Fibroblast of the aortic adventitia (primary cell): ENCODE measurements at regions not wholly inside any gene's neighbourhood (a gene's known extent, or its start where the extent isn't known, plus 50 kb on each side); places are given as distances from the start of the nearest gene placed in this dataset.
A peak's percentile ranks its signal among the peaks of the same experiment; 100 is the strongest.

ENCODE experiments used
- DNase-seq: peaks from one replicate; pipeline ENCODE4 v3.0.0-alpha.2; 2010; ENCODE audit warnings: low read depth
- H3K4me3 ChIP-seq: 2 replicates; pipeline ENCODE4 v1.5.1; 2011; ENCODE audit warnings: low read depth, mild to moderate bottlenecking, control low read depth, low read length, moderate library complexity
- TF ChIP-seq, protein P1 (sequence below): IDR thresholded peaks from 2 replicates; pipeline ENCODE4 v1.5.1; 2011; ENCODE audit warnings: mild to moderate bottlenecking, low read length, control low read depth, inconsistent platforms; ENCODE audit not compliant: insufficient read depth

DNA sequence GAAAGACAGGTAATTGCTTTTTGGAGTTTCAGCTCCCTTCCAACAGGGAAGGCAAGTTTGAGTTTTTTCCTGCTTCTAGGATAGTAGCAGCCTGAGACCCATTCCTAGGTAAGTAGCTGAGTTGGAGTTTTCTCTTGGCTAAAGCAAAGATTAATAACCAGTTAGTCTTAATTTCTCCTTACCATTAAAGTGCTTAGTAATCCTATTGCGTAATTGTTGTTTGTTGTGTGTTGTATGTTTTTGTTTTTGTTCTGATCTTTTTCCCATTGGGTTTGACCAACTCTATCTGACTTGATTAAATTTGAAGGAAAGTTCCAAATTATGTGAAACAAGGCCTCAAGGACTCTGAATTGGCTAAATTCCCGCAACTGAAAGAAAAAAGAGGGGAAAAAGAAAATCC is 83.5 kb downstream of the TBX22 start:
- TF ChIP-seq, protein P1, sequence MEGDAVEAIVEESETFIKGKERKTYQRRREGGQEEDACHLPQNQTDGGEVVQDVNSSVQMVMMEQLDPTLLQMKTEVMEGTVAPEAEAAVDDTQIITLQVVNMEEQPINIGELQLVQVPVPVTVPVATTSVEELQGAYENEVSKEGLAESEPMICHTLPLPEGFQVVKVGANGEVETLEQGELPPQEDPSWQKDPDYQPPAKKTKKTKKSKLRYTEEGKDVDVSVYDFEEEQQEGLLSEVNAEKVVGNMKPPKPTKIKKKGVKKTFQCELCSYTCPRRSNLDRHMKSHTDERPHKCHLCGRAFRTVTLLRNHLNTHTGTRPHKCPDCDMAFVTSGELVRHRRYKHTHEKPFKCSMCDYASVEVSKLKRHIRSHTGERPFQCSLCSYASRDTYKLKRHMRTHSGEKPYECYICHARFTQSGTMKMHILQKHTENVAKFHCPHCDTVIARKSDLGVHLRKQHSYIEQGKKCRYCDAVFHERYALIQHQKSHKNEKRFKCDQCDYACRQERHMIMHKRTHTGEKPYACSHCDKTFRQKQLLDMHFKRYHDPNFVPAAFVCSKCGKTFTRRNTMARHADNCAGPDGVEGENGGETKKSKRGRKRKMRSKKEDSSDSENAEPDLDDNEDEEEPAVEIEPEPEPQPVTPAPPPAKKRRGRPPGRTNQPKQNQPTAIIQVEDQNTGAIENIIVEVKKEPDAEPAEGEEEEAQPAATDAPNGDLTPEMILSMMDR, result no peak

DNA sequence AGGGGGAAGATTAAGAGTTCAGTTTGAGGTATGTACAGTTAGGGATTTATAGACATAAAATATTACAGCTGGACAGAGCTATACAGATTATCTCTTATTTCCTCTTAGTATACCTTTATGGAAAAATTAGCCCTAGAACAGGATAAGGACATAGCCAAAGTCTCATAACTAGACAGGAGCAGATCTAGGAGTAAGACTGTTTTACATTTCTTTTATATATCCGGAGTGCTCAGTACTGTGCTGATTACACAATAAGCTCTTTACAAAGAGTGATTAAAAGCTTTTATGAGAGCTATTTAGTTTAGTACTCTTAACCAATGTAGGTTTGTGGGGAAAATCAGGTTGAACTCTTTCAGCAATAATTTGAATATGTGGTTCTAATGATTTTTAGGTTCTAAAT is 105.8 kb downstream of the TBX22 start:
- no peak overlapping the region for H3K4me3 ChIP-seq
- no peak for DNase-seq
- TF ChIP-seq, protein P1, result no peak

More for the DNA sequence above, 83.5 kb downstream of the TBX22 start:
- no peak overlapping the region for H3K4me3 ChIP-seq
- no peak for DNase-seq

GRCh38 chrX:80138938-80139337 is 124.4 kb downstream of the TBX22 start:
- no peak overlapping the region for H3K4me3 ChIP-seq
- TF ChIP-seq, protein P1, result no peak
- no peak for DNase-seq

GRCh38 chrX:80139564-80139963 is 125.0 kb downstream of the TBX22 start:
- TF ChIP-seq, protein P1, result no peak
- DNase-seq, result no peak
- H3K4me3 ChIP-seq, result no peak overlapping the region

DNA sequence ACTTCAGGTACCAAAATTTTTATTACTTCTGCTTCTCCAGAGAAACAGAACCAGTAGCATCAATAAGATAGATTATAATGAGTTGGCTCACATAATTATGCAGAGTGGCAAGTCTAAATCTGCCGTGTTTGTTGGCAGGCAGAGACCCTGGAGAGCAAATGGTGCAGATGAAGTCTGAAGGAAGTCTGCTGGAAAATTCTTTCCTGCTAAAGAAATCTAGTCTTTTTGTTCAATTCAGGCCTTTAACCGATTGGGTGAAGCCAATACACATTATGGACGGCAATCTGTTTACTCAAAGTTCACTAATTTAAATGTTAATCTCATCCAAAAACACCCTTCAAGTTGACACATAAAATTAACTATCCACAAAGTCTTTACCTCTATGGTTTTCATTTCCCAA is 156.0 kb downstream of the TBX22 start:
- H3K4me3 ChIP-seq, result no peak overlapping the region
- DNase-seq, result no peak
- TF ChIP-seq, protein P1, result no peak

DNA sequence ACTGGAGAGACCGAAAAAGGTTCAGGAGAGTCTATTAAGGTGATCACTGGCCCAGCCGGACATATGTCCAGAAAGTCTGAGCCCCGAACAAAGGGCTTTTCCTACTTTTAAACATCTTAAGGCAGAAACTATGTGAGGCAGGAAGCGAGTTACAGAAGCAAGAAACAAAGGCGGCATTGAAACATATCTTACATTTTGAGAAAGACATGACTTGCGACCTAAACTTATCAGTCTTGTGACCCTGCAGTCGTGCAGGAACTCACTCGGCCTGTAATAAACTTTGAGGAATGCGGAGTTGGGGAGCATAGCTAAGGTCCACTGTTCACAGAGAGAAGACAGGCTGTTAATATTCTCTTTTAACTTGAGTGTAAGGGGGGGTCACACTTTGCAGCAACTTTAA is 158.7 kb downstream of the TBX22 start:
- DNase-seq, result no peak
- H3K4me3 ChIP-seq, result no peak overlapping the region
- TF ChIP-seq, protein P1, result no peak

GRCh38 chrX:80174925-80175574 is 160.5 kb downstream of the TBX22 start:
- peak; percentile 85 for DNase-seq
- H3K4me3 ChIP-seq, result no peak overlapping the region
- TF ChIP-seq, protein P1, result no peak
